CD4-positive, alpha-beta T cell treated with Interleukin-1 beta for 1 hour (primary cell): ENCODE measurements at regions not wholly inside any gene's neighbourhood (a gene's known extent, or its start where the extent isn't known, plus 50 kb on each side); places are given as distances from the start of the nearest gene placed in this dataset.
"Not testable (repeated sequence)": the region's sequence is repeated elsewhere in the genome, so short reads cannot be mapped to it uniquely, and the experiment has no call there.

Source experiments
- DNase-seq, 2 donors: peaks; one replicate each; pipeline ENCODE4 v3.0.0-alpha.2; 2020 to 2022

GRCh38 chrX:42290608-42291007 is 367.3 kb upstream of the CASK start:
- DNase-seq: peak in 1 of 2 donors; percentile 4

GRCh38 chrX:42289492-42290385 is 366.4 kb upstream of the CASK start:
- DNase-seq: no peak

- DNase-seq: not testable (repeated sequence)
These were observed 362.3 kb upstream of the CASK start for GRCh38 chrX:42285681-42286080.

GRCh38 chrX:42276982-42277690 is 353.8 kb upstream of the CASK start:
- no peak for DNase-seq

- DNase-seq: no peak
These were observed 350.8 kb upstream of the CASK start for GRCh38 chrX:42274151-42274550.

GRCh38 chrX:42273387-42273786 is 350.0 kb upstream of the CASK start:
- DNase-seq: no peak

GRCh38 chrX:42269186-42269585 is 345.8 kb upstream of the CASK start:
- DNase-seq: no peak

- DNase-seq: no peak
These were observed 337.5 kb upstream of the CASK start for GRCh38 chrX:42260854-42261253.

- DNase-seq: no peak
These were observed 324.9 kb upstream of the CASK start for GRCh38 chrX:42248226-42248625.

- no peak for DNase-seq
These were observed 323.9 kb upstream of the CASK start for GRCh38 chrX:42247241-42247640.

- no peak for DNase-seq
These were observed 323.5 kb upstream of the CASK start for GRCh38 chrX:42246814-42247213.

GRCh38 chrX:42242004-42242403 is 318.6 kb upstream of the CASK start:
- DNase-seq: no peak

GRCh38 chrX:42241421-42241820 is 318.1 kb upstream of the CASK start:
- no peak for DNase-seq

GRCh38 chrX:42237956-42238355 is 314.6 kb upstream of the CASK start:
- DNase-seq: no peak

- DNase-seq: no peak
These were observed 306.2 kb upstream of the CASK start for GRCh38 chrX:42229533-42229932.

- DNase-seq: no peak
These were observed 297.3 kb upstream of the CASK start for GRCh38 chrX:42220666-42221065.

- DNase-seq: no peak
These were observed 296.7 kb upstream of the CASK start for GRCh38 chrX:42220083-42220482.

- no peak for DNase-seq
These were observed 295.9 kb upstream of the CASK start for GRCh38 chrX:42219231-42219630.

GRCh38 chrX:42195506-42195905 is 272.2 kb upstream of the CASK start:
- no peak for DNase-seq

GRCh38 chrX:42189576-42189975 is 266.2 kb upstream of the CASK start:
- no peak for DNase-seq

- no peak for DNase-seq
These were observed 265.4 kb upstream of the CASK start for GRCh38 chrX:42188730-42189129.

- DNase-seq: no peak
These were observed 253.4 kb upstream of the CASK start for GRCh38 chrX:42176789-42177188.

GRCh38 chrX:42175843-42176242 is 252.5 kb upstream of the CASK start:
- DNase-seq: no peak

- DNase-seq: not testable (repeated sequence)
These were observed 234.6 kb upstream of the CASK start for GRCh38 chrX:42157923-42158322.
